ENCODE measurements at regions not wholly inside any gene's neighbourhood (a gene's known extent, or its start where the extent isn't known, plus 50 kb on each side); places are given as distances from the start of the nearest gene placed in this dataset.

DNA sequence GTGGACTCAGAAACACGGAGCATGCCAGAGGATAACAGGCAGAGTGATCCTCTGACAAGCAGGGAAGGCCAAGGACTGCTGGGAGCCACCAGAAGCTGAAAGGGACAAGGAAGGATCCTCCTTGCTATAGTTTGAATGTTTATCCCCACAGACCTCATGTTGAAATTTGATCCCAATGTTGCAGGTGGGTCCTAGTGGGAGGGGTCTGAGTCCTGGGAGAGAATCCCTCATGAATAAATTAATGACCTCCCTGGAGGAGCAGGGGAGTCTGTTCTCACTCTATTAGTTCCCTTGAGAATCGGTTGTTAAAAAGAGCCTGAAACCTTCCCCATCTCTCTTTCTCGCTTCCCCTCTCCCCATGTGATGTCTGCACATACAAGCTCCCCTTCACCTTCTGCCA, 124.4 kb downstream of the FBXO15 start:
- no peak for DNase-seq (ENCODE audit: extremely low read depth, low read depth)

DNA sequence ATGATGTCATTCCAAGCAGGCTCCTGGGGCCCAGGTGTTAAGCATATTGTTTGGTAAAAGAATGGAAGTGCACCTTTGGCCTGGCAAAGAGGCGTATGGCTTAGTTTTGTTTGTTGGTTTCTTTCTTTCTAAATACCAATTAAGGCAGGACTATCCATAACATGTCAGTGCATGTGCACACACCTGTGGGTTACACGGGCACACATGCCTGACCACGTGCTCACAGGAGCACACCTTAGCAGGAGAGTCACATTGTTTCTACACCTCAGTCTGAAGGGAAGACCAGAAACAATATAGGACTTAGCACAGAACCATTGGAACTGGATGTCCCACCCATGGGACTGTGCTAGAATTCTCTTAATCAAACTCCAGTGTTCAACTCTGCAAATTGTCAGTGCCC, 127.8 kb downstream of the FBXO15 start:
- no peak for DNase-seq (ENCODE audit: extremely low read depth, low read depth)

DNA sequence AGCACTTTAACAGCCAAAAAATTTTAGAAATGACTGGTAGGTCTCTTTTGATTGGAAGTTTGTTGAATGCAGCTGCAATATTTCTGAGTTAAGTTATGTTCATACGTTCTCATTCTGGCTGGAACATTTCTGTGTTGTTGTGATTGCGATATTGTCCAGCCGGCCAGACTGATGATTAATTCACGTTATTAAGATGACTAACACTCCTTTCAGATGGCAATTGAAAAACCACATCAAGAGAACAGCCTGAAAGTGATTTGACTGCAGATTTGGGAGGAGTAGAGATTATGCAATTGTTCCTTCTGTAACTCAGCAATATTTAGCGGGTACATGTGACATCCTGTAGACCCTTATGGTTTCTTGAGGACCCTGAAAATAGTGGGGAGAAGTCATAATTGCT, 133.7 kb downstream of the FBXO15 start:
- no peak for DNase-seq (ENCODE audit: extremely low read depth, low read depth)

DNA sequence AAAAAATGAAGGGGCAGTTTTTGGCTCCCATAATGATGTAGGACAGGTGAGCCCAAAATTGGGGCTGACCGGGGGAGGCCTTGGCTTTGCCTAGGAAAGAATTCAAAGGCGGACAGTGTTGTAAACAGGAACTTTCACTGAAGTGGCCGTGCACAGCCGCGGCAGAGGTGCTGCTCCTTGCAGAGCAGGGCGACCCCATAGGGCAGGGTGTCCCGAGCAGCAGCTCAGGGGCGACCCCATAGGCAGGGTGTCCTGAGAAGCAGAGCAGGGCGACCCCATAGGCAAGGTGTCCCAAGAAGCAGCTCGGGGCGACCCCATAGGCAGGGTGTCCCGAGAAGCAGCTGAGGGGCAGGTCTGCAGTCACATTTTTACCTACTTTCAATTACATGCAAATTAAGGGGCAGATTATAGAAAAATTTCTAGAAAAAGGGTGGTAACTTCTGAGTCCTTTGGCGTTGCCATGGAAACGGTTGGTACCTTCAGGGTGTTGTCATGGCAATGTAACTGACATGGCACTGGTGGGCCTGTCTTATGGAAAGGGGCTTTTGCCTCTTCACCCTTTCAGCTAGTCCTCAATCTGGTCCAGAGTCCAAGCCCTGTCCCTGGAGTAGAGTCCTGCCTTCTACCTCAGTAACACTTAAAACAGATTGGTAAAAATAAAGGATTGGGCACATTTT, 134.5 kb downstream of the FBXO15 start:
- DNase-seq (ENCODE audit: extremely low read depth, low read depth): no peak

DNA sequence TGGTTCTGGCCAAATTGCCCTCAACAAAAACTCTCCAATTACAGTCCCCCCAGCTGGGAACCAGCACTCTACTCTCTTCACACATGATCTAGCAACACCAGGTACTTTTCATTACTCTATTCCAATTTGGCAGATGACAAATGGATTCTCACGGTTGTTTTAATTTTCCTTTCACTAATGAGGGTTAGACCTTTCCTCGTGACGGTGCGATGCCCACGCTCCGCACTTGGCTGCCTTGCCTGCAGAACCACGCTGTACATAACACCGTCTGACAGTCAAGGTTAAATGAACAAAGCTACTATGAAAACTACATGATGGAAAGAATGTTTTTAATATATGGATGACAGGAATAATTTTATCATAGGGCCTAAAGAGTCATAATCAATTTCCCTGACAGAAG, 141.5 kb downstream of the FBXO15 start:
- no peak for DNase-seq (ENCODE audit: extremely low read depth, low read depth)

DNA sequence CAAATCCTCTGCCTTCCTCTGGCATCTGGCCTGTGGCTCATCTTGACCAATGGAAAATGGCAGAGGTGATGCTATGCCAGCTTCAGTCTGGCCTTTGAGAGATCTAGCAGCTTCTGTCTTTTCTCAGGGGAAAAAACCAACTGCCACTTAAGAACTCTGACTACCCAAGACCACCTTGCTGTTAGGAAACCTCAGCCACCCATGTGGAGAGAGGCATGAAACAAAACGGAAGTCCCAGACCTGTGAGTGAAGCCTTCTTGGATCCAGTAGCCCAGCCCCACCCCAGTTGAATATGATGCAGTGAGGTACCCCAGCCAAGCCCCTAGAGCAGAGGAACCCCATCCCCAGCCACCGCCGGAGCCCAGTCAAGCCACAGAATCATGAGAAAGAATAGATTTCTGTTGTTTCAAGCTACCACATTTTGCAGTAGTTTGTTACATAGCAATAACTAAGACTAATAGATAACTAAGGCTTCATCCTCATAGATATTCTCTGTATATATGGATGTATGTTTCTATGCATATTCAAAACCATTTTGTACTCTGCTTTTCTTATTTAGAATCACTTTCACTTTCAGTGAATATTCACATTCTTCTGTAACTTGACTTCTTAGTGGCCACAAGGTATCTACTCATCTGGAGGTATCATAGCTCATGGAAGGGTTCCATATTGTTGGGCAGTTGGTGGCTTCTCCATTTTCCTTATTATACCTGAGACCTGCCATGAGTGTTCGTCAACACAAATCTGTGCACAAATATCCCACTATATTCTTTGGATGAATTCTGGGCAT, 142.1 kb downstream of the FBXO15 start:
- no peak for DNase-seq (ENCODE audit: extremely low read depth, low read depth)

DNA sequence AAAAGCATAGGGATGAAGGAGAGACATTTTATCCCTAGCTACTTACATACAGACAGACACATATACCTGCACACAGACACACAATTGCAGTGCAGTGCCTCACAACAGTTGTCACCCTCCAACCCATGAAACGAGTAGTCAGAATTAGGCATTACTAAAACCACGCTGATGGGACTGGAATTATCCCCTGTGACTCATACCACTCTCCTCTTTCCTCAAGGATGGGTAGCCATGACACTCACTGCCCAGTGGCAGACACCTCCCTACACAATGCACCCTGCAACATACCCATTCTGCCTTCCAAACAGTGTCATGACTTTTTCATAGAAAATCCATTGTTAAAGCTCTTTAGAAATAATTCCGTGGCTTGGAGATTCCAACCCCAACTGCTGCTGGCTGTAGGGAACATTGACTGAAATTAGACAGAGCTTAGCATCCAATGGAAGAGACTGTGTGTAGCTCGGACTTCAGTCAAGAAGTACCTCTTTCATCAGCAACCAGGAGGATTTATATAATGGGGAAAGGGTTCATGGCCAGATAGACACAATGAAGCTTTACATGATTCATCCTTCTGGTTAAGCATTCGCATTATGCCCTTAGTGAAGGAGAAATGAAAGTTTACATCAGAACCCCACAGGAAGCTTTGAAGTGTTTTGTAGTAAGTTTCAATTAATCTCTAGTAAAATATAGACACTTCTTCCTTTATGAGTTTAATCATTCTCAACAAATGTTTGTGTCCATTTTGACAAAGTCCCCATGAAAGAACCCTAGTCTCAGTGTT, 155.2 kb downstream of the FBXO15 start:
- no peak for DNase-seq (ENCODE audit: extremely low read depth, low read depth)

DNA sequence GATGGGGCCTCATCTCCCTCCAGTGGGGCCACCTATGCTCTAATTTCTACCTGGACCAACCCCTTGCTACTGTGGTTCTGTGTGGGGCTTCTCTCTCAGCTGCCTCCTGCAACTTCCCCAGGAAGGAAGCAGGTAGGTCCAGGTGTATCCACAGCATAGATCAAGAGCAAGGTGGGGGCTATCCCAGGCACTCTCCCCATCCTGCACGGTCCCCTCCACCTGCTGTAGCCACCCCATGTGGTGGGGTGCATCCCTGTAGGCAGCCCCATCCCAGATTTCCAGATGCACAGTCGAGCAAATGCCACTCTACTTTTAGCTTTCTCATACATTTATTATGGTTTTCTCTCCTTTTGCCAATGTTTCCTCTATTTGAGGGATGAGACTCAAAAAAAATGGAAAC, 156.1 kb downstream of the FBXO15 start:
- no peak for DNase-seq (ENCODE audit: extremely low read depth, low read depth)

DNA sequence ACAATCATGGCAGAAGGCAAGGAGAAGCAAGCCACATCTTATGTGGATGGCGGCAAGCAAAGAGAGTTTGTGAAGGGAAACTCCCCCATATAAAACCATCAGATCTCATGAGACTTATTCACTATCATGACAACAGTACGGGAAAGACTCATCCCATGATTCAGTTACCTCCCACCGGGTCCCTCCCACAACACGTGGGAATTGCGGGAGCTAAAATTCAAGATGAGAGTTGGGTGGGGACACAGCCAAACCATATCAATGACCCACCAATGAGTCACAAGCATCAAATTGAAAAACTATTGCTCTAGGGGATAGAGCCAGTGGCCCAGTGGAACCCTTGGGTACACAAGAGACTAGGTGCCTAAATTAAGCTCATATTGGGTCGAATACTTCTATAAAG, 157.4 kb downstream of the FBXO15 start:
- DNase-seq (ENCODE audit: extremely low read depth, low read depth): no peak

DNA sequence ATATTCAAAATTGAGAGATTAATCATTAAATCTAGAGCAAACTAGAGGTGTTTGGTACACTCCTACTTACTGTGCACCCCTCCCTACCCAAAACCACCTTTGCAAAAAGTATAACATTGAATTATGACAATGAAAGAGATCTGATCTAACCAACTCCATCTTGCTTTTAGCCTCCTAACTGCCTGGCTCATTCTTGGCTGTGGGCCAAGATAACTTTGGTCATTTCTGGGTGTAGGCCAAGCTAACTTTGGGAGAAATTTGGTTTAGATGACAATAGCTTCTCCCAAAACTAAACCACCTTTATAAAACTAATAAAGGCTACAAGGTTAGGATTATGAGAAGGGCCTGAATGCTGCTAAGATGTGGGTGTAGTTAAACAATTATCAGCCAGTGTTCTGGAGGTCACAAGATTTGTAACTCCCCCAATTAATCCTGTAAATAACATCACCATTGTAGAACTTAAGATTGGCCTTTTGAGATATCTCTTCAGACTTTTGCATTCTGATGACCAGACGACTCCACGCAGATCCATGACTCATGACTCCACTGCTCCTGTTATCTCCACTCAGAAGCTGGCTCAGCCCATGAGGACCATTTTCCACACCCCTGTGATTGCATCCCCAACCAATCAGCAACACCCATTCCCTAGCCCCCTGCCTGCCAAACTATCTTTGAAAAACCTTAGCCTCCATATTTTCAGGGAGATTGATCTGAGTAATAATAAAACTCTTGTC, 160.2 kb downstream of the FBXO15 start:
- DNase-seq (ENCODE audit: extremely low read depth, low read depth): no peak

DNA sequence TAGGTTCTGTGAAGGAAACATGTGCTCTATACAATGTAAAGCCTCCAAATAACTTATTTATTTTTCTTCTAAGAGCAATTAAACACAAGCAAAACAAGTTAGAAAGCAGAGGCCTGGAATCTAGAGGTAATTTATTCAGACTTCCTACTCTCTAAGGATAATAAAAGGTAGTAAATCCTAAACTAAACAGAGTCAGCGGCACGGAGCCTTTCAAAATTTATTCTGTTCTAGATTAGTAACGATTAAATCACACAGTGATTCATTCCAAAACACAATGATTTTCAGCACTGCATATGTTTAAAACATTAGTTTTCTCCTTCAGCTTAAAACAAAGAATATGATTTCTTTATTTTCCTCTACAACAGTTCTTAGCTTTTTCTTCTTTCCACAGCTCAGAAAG, 160.9 kb downstream of the FBXO15 start:
- no peak for DNase-seq (ENCODE audit: extremely low read depth, low read depth)

DNA sequence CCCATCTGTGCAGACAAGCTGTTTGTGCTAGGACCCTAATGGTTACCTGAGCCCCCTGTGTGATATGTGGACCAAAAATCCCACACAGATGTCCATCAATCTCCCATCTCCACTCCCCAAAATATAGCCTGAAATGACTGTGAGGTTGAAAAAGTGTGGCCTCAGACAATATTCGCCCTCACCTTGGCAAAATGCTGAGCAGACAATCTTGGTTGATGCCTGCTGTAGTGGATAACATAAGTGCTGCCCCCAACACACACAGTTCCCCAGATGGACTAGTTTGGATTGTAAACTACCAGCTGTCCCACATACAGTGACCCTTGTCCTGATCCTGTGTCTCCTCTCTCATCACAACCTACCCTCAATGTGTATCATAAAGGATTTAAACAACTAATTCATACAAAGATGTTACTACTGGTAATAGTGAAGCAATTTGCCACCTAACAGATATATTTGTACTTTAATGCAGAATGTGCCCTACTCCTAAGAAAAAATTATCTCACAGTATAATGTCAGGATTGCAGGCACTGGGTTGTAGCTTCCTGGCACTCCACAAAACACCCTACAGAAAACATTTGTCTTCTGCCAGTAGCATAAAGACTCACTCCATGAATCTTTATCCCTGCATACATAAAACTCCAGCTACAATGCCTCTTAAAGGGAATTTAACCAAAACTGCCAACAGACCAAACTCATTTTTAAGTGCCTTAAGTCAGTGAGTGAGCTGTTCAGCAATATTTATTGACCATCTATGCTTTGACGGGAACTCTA, 161.6 kb downstream of the FBXO15 start:
- DNase-seq (ENCODE audit: extremely low read depth, low read depth): no peak

DNA sequence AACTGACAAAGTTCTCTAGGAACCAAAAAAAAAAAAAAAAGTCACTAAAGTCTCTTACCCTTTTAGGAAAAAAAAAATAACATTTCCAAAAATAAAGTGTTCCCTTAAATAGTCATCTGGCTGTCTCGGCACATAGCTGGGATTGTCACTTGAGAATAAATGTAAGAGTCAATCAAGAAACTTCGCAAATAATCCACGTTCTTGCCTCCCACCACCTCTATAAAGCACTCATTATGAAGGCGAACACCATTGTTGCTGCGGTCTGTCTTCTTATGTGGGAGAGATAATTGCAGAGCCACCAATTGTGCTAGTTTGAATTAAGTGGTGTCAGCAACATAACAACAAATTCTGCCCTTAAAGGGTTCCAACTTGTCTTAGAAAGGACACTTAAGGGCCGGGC, 163.7 kb downstream of the FBXO15 start:
- DNase-seq (ENCODE audit: extremely low read depth, low read depth): no peak

DNA sequence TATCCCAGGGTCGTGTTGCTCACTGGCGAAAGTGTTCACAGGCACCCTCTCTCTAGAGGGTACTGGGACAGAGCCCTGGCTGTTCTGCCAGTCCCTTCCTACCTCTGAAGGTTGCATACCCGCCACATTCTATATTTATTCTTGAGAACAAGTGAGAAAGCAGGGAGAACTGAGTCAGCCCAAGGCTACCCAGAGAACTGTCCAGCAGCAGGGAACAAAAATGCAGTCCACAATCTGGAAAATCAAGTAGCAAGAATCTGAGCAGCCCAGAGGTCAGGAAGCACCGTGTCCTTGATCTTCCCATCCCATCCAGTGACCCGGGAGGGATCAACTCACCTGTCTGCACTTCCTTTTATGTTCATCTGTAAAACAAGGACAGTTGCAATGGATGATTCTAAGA, 164.1 kb downstream of the FBXO15 start:
- no peak for DNase-seq (ENCODE audit: extremely low read depth, low read depth)

DNA sequence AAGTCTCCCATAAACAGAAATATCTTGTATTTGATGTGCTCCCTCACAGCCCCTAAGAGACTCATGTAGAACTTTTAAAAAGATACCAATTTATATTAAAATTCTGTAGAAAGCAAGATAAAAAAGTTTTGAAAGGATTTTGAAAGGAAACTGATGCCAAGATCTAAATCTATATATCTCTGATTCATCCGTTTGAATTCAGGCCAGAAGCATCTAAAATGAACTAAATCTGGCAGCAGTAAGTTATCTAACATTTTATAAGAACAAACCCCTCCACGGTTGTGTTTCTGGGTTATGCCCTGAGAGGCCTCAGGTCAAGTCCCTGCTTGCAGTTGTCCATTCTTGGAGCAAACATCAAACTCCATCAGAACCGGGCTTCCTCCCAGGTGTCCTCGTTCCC, 165.8 kb downstream of the FBXO15 start:
- no peak for DNase-seq (ENCODE audit: extremely low read depth, low read depth)

DNA sequence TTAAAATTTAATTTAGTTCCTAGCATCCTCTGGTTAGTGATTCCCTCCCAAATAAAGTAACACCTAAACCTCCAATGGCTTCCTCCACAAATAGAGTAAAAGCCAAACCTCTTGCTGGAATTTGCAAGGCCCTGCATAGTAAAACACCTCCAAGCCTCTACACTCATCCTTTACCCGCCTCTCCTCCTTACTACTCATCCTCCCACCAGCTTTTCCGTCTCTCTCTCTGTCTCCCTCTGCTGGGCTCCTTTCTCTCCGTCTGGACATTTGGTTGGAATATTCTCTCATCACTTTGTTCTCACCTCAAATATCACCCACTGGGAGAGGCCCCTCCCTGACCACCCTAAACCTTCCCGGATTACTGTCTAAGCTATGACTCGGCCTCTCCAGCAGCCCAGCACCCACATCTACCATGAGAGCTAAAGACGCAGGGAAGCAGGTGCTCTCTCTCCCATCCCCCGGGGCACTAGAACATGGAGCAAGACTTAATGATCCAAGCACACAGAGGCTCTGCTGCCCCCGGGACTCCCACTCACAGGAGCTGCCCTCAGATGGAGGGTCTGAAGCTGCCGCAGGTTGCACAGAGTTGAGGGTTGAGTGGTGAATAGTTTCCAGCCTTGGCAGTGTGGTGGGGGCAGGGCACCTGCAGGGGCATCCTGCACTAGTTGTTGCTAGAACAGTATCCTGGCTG, 167.2 kb downstream of the FBXO15 start:
- peak; percentile 25 for DNase-seq (ENCODE audit: extremely low read depth, low read depth)

DNA sequence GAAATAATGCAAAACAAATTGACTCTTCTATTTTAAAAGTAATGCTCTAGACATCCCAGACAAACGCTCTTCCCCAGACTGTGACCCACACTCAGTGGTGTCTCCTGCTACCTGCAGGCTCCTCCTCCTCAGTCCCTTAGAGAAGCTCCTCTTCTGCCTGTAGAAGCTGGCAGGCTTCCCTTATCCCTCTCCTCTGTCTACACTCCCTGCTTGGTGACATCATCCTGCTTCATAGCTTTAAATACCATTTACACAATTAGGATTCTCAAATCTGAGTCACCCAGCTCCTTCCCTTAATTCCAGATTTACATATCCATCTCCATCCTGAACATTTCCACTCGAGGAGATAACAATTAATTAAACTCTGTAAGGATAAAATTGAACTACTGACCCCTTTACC, 167.9 kb downstream of the FBXO15 start:
- no peak for DNase-seq (ENCODE audit: extremely low read depth, low read depth)

DNA sequence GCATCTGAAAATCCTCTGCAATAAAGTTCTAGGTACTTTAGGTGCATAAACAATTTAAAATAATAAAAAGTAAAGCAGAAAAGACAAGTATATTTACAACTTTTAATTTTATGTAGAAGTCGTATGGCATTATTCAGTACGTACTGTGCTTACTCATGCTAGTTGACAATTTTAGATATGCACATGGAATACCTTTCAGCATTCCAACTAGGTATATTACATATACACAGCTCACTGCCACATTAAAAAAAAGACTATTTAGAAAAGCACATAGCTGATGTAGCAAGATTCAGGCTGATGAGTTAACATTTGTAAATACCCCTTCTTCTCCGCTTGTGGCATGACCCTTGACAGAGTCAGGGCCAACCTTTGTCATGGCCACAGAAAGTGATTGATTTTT, 171.2 kb downstream of the FBXO15 start:
- no peak for DNase-seq (ENCODE audit: extremely low read depth, low read depth)

DNA sequence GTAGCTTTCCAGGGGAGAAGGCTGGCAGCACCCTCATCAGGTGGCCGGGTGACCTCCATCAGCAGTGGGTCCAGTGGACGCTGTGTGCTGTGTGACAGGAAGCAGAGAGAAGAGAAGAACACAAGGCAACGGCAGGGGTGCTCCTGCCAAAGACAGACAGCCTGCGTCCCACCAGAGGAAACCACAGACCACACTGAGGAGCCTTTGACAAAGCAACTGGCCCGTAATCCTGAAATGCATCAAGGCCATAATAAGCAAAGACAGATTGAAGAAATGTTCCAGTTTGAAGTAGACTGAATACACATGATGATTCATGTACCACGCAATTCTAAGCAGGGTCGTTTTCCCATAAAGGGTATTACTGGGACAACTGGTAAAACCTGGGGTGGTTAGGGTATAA, 172.4 kb downstream of the FBXO15 start:
- no peak for DNase-seq (ENCODE audit: extremely low read depth, low read depth)

DNA sequence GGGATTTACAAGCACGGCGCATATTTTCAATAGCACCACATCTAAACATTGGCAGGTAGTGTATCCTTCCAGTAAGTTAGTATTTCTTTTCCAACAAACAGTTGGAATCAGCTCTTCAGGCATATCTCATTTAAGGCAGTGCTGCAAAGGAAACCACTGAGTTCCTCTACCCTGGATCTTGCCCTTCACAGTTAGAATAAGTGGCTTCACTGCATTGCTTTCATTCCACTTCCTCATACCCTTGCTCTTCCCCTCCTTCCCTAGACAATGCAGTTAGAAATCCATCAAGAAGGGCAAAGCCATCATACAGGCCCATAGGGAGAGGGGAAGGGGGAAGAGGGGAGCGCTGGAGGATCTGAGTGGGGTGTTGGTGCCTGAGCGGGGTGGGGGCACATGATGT, 173.7 kb downstream of the FBXO15 start:
- no peak for DNase-seq (ENCODE audit: extremely low read depth, low read depth)

All from NCI-H460 (cell line).